ENCODE measurements at regions not wholly inside any gene's neighbourhood (a gene's known extent, or its start where the extent isn't known, plus 50 kb on each side); places are given as distances from the start of the nearest gene placed in this dataset.

DNA sequence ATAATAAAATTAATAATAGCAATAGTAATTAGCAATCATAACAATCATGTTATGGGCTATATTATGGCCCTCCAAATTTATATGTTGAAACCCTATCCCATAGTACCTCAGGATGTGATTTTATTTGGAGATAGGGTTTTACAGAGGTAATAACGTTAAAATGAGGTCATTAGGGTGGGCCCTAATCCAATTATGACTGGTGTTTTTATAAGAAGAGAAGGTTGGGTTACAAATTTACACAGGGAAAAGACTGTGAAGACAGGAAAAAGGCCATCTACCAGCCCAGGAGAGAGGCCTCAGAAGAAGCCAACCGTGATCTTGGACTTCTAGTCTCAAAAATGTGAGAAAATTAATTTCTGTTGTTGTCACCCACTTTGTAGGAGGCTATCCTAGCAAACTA, 353.1 kb downstream of the CHL1 start:
- TF ChIP-seq, protein P1, sequence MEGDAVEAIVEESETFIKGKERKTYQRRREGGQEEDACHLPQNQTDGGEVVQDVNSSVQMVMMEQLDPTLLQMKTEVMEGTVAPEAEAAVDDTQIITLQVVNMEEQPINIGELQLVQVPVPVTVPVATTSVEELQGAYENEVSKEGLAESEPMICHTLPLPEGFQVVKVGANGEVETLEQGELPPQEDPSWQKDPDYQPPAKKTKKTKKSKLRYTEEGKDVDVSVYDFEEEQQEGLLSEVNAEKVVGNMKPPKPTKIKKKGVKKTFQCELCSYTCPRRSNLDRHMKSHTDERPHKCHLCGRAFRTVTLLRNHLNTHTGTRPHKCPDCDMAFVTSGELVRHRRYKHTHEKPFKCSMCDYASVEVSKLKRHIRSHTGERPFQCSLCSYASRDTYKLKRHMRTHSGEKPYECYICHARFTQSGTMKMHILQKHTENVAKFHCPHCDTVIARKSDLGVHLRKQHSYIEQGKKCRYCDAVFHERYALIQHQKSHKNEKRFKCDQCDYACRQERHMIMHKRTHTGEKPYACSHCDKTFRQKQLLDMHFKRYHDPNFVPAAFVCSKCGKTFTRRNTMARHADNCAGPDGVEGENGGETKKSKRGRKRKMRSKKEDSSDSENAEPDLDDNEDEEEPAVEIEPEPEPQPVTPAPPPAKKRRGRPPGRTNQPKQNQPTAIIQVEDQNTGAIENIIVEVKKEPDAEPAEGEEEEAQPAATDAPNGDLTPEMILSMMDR (IDR thresholded peaks at IDR 0.05) = no peak
- TF ChIP-seq POLR2A (IDR thresholded peaks at IDR 0.05) = no peak
